ENCODE measurements at regions not wholly inside any gene's neighbourhood (a gene's known extent, or its start where the extent isn't known, plus 50 kb on each side); places are given as distances from the start of the nearest gene placed in this dataset.

DNA sequence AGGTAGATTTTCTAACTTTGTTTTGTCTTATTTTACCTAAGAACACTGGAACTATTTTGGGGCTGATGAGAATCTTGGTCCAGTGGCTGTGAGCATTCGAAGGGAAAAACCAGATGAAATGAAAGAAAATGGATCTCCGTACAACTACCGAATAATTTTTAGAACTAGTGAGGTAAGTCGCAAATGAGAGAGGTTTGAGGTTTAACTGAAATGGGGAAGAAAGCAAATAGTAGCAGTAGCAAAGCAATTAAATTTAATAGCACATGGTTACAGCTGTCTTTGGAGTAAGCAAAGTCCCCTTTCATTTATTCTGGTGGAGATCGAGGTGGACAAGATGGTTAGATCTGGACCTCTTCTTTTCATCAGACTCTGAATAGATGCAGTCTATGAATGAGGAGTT is 313.5 kb upstream of the RGS6 start:
- POLR2A ChIA-PET: no interaction called here
- no TSS peak for BruUV-seq (replicated peaks)
- H3K9me1 ChIP-seq (ENCODE audit: control insufficient read depth, insufficient read depth, low read length): no peaks in the 10 kb centered on the region
- H3K9me3 ChIP-seq (replicated peaks; ENCODE audit: control insufficient read depth, insufficient read depth, low read depth, low read length): no peaks in the 10 kb centered on the region
- FAIRE-seq (no peak), ATAC-seq (no peak), DNase-seq (ENCODE audit: extremely low read depth in 1 of 4, low spot score in 3 of 4) (no peak)
- H2AFZ ChIP-seq (ENCODE audit: low read depth, low read length): no peak overlapping the region
- no peaks in the 10 kb centered on the region for H3K36me3 ChIP-seq (ENCODE audit: control insufficient read depth, insufficient read depth, low read length)
- H3K27ac ChIP-seq (ENCODE audit: extremely low read depth, low read depth, low read length): no peak overlapping the region
- no peaks in the 10 kb centered on the region; a peak in 1 of 5 replicates for H3K4me1 ChIP-seq (replicated peaks in 1 of 2; ENCODE audit: control insufficient read depth in 2 of 2, insufficient read depth in 2 of 2, low read length in 2 of 2)
- H3K9ac ChIP-seq (ENCODE audit: insufficient read depth in 1 of 2, low read depth in 2 of 2, low read length in 2 of 2): no peak overlapping the region
- no peaks in the 10 kb centered on the region for H3K79me2 ChIP-seq (ENCODE audit: control insufficient read depth, insufficient read depth, low read length)
- H3K27me3 ChIP-seq (ENCODE audit: control insufficient read depth in 2 of 2, insufficient read depth in 2 of 2, low read length in 2 of 2): no peaks in the 10 kb centered on the region
- H4K20me1 ChIP-seq (replicated peaks; ENCODE audit: control insufficient read depth, insufficient read depth, low read length): no peaks in the 10 kb centered on the region
- CTCF ChIA-PET (ENCODE audit: low intra/inter-chr PET ratio): no interaction called here
- intact Hi-C loops (cut with micrococcal nuclease): no loop called here
- WGBS (ENCODE audit: insufficient coverage, low coverage, missing lambda C conversion rate): 81% methylated on average over 5 of the region's 5 CpGs
- in situ Hi-C loops (cut with MboI): no loop called here
- no peak overlapping the region for H3K4me2 ChIP-seq (ENCODE audit: insufficient read depth, low read length)
- H3K4me3 ChIP-seq: no peak overlapping the region
- TF ChIP-seq, protein P1, sequence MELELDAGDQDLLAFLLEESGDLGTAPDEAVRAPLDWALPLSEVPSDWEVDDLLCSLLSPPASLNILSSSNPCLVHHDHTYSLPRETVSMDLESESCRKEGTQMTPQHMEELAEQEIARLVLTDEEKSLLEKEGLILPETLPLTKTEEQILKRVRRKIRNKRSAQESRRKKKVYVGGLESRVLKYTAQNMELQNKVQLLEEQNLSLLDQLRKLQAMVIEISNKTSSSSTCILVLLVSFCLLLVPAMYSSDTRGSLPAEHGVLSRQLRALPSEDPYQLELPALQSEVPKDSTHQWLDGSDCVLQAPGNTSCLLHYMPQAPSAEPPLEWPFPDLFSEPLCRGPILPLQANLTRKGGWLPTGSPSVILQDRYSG (tag; conservative IDR thresholded peaks at IDR 0.05; ENCODE audit: low read depth): no peak
- TF ChIP-seq, protein P2, sequence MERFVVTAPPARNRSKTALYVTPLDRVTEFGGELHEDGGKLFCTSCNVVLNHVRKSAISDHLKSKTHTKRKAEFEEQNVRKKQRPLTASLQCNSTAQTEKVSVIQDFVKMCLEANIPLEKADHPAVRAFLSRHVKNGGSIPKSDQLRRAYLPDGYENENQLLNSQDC (CRISPR knock-in tag; IDR thresholded peaks at IDR 0.05): no peak
- TF ChIP-seq GATAD2B (IDR thresholded peaks at IDR 0.05; ENCODE audit: borderline replicate concordance) (no peak), HDAC2 (IDR thresholded peaks at IDR 0.05) (no peak), CBFB (CRISPR knock-in tag; IDR thresholded peaks at IDR 0.05) (no peak), MYNN (IDR thresholded peaks at IDR 0.05) (no peak), MYNN (CRISPR knock-in tag; IDR thresholded peaks at IDR 0.05) (no peak), FOXA1 (IDR thresholded peaks at IDR 0.05; ENCODE audit: borderline replicate concordance) (no peak), GABPB2 (CRISPR knock-in tag; conservative IDR thresholded peaks at IDR 0.05) (no peak), SP2 (IDR thresholded peaks at IDR 0.05; ENCODE audit: extremely low read depth, low read depth, low read length, poor library complexity, severe bottlenecking) (no peak), HDAC1 (IDR thresholded peaks at IDR 0.05) (no peak), NUFIP1 (IDR thresholded peaks at IDR 0.05; ENCODE audit: partially characterized antibody) (no peak), ZEB2 (IDR thresholded peaks at IDR 0.05) (no peak), MXI1 (IDR thresholded peaks at IDR 0.05; ENCODE audit: low read depth, low read length) (no peak), CBX2 (IDR thresholded peaks at IDR 0.05; ENCODE audit: insufficient read depth, low read length, poor library complexity, severe bottlenecking) (no peak), ZNF12 (CRISPR knock-in tag; IDR thresholded peaks at IDR 0.05) (no peak), ZBTB7A (IDR thresholded peaks at IDR 0.05; ENCODE audit: borderline replicate concordance, control insufficient read depth, low read depth, low read length) (no peak)
- TF ChIP-seq, protein P3, sequence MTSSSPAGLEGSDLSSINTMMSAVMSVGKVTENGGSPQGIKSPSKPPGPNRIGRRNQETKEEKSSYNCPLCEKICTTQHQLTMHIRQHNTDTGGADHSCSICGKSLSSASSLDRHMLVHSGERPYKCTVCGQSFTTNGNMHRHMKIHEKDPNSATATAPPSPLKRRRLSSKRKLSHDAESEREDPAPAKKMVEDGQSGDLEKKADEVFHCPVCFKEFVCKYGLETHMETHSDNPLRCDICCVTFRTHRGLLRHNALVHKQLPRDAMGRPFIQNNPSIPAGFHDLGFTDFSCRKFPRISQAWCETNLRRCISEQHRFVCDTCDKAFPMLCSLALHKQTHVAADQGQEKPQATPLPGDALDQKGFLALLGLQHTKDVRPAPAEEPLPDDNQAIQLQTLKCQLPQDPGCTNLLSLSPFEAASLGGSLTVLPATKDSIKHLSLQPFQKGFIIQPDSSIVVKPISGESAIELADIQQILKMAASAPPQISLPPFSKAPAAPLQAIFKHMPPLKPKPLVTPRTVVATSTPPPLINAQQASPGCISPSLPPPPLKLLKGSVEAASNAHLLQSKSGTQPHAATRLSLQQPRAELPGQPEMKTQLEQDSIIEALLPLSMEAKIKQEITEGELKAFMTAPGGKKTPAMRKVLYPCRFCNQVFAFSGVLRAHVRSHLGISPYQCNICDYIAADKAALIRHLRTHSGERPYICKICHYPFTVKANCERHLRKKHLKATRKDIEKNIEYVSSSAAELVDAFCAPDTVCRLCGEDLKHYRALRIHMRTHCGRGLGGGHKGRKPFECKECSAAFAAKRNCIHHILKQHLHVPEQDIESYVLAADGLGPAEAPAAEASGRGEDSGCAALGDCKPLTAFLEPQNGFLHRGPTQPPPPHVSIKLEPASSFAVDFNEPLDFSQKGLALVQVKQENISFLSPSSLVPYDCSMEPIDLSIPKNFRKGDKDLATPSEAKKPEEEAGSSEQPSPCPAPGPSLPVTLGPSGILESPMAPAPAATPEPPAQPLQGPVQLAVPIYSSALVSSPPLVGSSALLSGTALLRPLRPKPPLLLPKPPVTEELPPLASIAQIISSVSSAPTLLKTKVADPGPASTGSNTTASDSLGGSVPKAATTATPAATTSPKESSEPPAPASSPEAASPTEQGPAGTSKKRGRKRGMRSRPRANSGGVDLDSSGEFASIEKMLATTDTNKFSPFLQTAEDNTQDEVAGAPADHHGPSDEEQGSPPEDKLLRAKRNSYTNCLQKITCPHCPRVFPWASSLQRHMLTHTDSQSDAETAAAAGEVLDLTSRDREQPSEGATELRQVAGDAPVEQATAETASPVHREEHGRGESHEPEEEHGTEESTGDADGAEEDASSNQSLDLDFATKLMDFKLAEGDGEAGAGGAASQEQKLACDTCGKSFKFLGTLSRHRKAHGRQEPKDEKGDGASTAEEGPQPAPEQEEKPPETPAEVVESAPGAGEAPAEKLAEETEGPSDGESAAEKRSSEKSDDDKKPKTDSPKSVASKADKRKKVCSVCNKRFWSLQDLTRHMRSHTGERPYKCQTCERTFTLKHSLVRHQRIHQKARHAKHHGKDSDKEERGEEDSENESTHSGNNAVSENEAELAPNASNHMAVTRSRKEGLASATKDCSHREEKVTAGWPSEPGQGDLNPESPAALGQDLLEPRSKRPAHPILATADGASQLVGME (CRISPR knock-in tag; IDR thresholded peaks at IDR 0.05): no peak

Data from K562 (cell line).